ENCODE measurements at regions not wholly inside any gene's neighbourhood (a gene's known extent, or its start where the extent isn't known, plus 50 kb on each side); places are given as distances from the start of the nearest gene placed in this dataset.

DNA sequence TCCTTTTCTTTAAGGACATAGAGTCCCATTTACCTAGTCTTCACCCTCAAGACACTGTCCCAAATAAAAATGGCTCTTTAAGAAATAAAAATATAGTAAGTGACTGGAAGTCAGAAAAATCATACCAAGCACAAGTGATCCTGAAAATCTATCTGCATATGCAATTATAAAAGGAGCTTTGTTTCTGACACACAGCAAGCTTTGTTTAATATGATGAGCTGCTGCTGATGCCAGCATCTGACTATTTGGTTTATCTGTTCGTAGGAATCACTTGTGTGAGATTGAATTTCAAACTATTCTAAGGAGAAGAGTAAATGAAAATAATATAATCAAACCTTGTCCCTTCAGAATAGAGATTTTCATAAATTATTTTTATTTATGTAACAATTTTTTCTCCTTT is 332.4 kb downstream of the PCDH7 start:
- POLR2A ChIA-PET (ENCODE audit: unreplicated experiment) = no interaction called here
- no peak overlapping the region for H3K4me2 ChIP-seq (ENCODE audit: low read length)
- H3K27me3 ChIP-seq (ENCODE audit: low read length) = no peaks in the 10 kb centered on the region
- CTCF ChIA-PET = no interaction called here
- no peak for TF ChIP-seq EZH2 (IDR thresholded peaks at IDR 0.05; ENCODE audit: low read length, unreplicated experiment)
- no peak for TF ChIP-seq CTCF (conservative IDR thresholded peaks at IDR 0.05; ENCODE audit: low read depth, low read length)
- no peak for TF ChIP-seq EZH2phosphoT487 (IDR thresholded peaks at IDR 0.05; ENCODE audit: borderline replicate concordance, low read length)
- H4K20me1 ChIP-seq (ENCODE audit: low read length) = no peaks in the 10 kb centered on the region
- no peaks in the 10 kb centered on the region for H3K9me3 ChIP-seq (ENCODE audit: low read length)
- no peaks in the 10 kb centered on the region for H3K79me2 ChIP-seq (ENCODE audit: low read length)
- H2AFZ ChIP-seq (ENCODE audit: low read length) = no peak overlapping the region
- no peak for ATAC-seq
- H3K4me1 ChIP-seq (ENCODE audit: insufficient read depth, low read length) = no peaks in the 10 kb centered on the region
- no TSS peak for BruUV-seq (replicated peaks)
- no peak for DNase-seq
- H3K36me3 ChIP-seq (ENCODE audit: low read depth, low read length) = no peaks in the 10 kb centered on the region
- intact Hi-C loops (cut with micrococcal nuclease) = no loop called here
- H3F3A ChIP-seq (ENCODE audit: low read length, unreplicated experiment) = no peaks in the 10 kb centered on the region
- H3K9ac ChIP-seq (ENCODE audit: low read length) = no peak overlapping the region
- no peak overlapping the region for H3K4me3 ChIP-seq (ENCODE audit: low read length)
- H3K9me2 ChIP-seq (replicated peaks; ENCODE audit: low read length) = no peaks in the 10 kb centered on the region
- H3K27ac ChIP-seq (ENCODE audit: low read length) = no peak overlapping the region

DNA sequence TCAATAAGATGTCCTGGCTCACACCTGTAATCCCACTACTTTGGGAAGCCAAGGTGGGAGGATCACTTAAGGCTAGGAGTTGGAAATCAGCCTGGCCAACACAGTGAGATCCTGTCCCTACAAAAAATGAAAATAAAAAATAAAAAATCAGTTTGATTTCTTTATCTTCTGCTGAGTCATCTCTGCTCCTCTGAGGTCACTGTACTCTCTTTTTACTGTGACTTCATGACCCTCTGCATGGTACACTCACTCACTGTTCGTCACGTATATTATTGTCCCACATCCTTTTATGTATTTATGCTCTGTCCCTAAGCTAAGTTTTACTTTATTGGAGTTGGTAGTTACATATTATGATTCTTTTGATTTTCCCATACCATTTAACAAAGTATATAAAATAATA is 333.3 kb downstream of the PCDH7 start:
- Histone ChIP-seq H3K79me2 (ENCODE audit: low read length) (no peaks in the 10 kb centered on the region), H3K36me3 (ENCODE audit: low read depth, low read length) (no peaks in the 10 kb centered on the region), H3K9me2 (replicated peaks; ENCODE audit: low read length) (no peaks in the 10 kb centered on the region), H2AFZ (ENCODE audit: low read length) (no peak overlapping the region), H3K4me3 (ENCODE audit: low read length) (no peak overlapping the region), H3F3A (ENCODE audit: low read length, unreplicated experiment) (no peaks in the 10 kb centered on the region), H3K27me3 (ENCODE audit: low read length) (no peaks in the 10 kb centered on the region), H4K20me1 (ENCODE audit: low read length) (no peaks in the 10 kb centered on the region), H3K9me3 (ENCODE audit: low read length) (no peaks in the 10 kb centered on the region), H3K4me1 (ENCODE audit: insufficient read depth, low read length) (no peaks in the 10 kb centered on the region), H3K4me2 (ENCODE audit: low read length) (no peak overlapping the region), H3K9ac (ENCODE audit: low read length) (no peak overlapping the region), H3K27ac (ENCODE audit: low read length) (no peak overlapping the region)
- no TSS peak for BruUV-seq (replicated peaks)
- intact Hi-C loops (cut with micrococcal nuclease) = no loop called here
- CTCF ChIA-PET = no interaction called here
- ATAC-seq (no peak), DNase-seq (no peak)
- TF ChIP-seq CTCF (conservative IDR thresholded peaks at IDR 0.05; ENCODE audit: low read depth, low read length) (no peak), EZH2phosphoT487 (IDR thresholded peaks at IDR 0.05; ENCODE audit: borderline replicate concordance, low read length) (no peak), EZH2 (IDR thresholded peaks at IDR 0.05; ENCODE audit: low read length, unreplicated experiment) (no peak)
- POLR2A ChIA-PET (ENCODE audit: unreplicated experiment) = no interaction called here

GRCh38 chr4:31054295-31054694 is 334.1 kb downstream of the PCDH7 start:
- no peaks in the 10 kb centered on the region for H3K27me3 ChIP-seq (ENCODE audit: low read length)
- H3K4me2 ChIP-seq (ENCODE audit: low read length) = no peak overlapping the region
- H3K9me2 ChIP-seq (replicated peaks; ENCODE audit: low read length) = no peaks in the 10 kb centered on the region
- no peak for DNase-seq
- no peak for ATAC-seq
- no peaks in the 10 kb centered on the region for H3K79me2 ChIP-seq (ENCODE audit: low read length)
- ChIA-PET CTCF (no interaction called here), POLR2A (ENCODE audit: unreplicated experiment) (no interaction called here)
- H3K9me3 ChIP-seq (ENCODE audit: low read length) = no peaks in the 10 kb centered on the region
- H3K4me1 ChIP-seq (ENCODE audit: insufficient read depth, low read length) = no peaks in the 10 kb centered on the region
- no peak overlapping the region for H3K27ac ChIP-seq (ENCODE audit: low read length)
- TF ChIP-seq CTCF (conservative IDR thresholded peaks at IDR 0.05; ENCODE audit: low read depth, low read length) = no peak
- TF ChIP-seq EZH2 (IDR thresholded peaks at IDR 0.05; ENCODE audit: low read length, unreplicated experiment) = no peak
- TF ChIP-seq EZH2phosphoT487 (IDR thresholded peaks at IDR 0.05; ENCODE audit: borderline replicate concordance, low read length) = no peak
- no peaks in the 10 kb centered on the region for H4K20me1 ChIP-seq (ENCODE audit: low read length)
- no peak overlapping the region for H3K9ac ChIP-seq (ENCODE audit: low read length)
- H3K36me3 ChIP-seq (ENCODE audit: low read depth, low read length) = no peaks in the 10 kb centered on the region
- H3F3A ChIP-seq (ENCODE audit: low read length, unreplicated experiment) = no peaks in the 10 kb centered on the region
- no TSS peak for BruUV-seq (replicated peaks)
- no peak overlapping the region for H2AFZ ChIP-seq (ENCODE audit: low read length)
- intact Hi-C loops (cut with micrococcal nuclease) = no loop called here
- H3K4me3 ChIP-seq (ENCODE audit: low read length) = no peak overlapping the region
